K562 (cell line): ENCODE measurements at regions not wholly inside any gene's neighbourhood (a gene's known extent, or its start where the extent isn't known, plus 50 kb on each side); places are given as distances from the start of the nearest gene placed in this dataset.

ENCODE experiments used
- ATF7 ChIP-seq: fragments of 450-650 bp; IDR thresholded peaks from 2 replicates; pipeline ENCODE4 v1.7.1; 2014; ENCODE audit warnings: mild to moderate bottlenecking, moderate library complexity
- BRF1 ChIP-seq: IDR thresholded peaks from 3 replicates; pipeline ENCODE4 v1.6.1; 2011; ENCODE audit warnings: borderline replicate concordance, mild to moderate bottlenecking; ENCODE audit not compliant: insufficient read length; ENCODE audit errors: extremely low read depth
- CTCF ChIP-seq, 3 experiments: IDR thresholded peaks in 2 of 3; conservative IDR thresholded peaks in 1 of 3; 2 replicates each; pipeline ENCODE4 v1.5.1; 2011 to 2012; ENCODE audit warnings: low read length in 3 of 3, mild to moderate bottlenecking in 3 of 3, control low read depth in 2 of 3, improper control_type of control experiment in 1 of 3, inconsistent platforms in 1 of 3, low read depth in 1 of 3, mixed read lengths in 1 of 3, moderate library complexity in 1 of 3; ENCODE audit not compliant: insufficient read depth in 2 of 3
- DDX20 ChIP-seq: fragments of 450-650 bp; IDR thresholded peaks from 2 replicates; pipeline ENCODE4 v1.6.1; 2016; ENCODE audit warnings: missing genetic modification characterization, low read depth, mild to moderate bottlenecking, missing compliant biosample characterization, moderate library complexity
- E2F3 ChIP-seq: fragments of 250-450 bp; sonication (Bioruptor Pico); IDR thresholded peaks from 2 replicates; pipeline ENCODE4 v1.4.0; 2020; ENCODE audit warnings: mild to moderate bottlenecking
- EZH2 ChIP-seq: IDR thresholded peaks from 2 replicates; pipeline ENCODE4 v1.6.1; 2012; ENCODE audit warnings: low read depth, mild to moderate bottlenecking, inconsistent platforms, low read length, borderline replicate concordance
- HDAC2 ChIP-seq: fragments of 450-650 bp; IDR thresholded peaks from 2 replicates; pipeline ENCODE4 v1.6.1; 2016; ENCODE audit warnings: mild to moderate bottlenecking
- IRF9 ChIP-seq: fragments of 450-650 bp; IDR thresholded peaks from 2 replicates; pipeline ENCODE4 v1.6.1; 2016; ENCODE audit warnings: missing biosample characterization, missing genetic modification characterization
- POLR3G ChIP-seq: IDR thresholded peaks from 2 replicates; pipeline ENCODE4 v1.6.1; 2011; ENCODE audit not compliant: insufficient read length, insufficient replicate concordance; ENCODE audit errors: extremely low read depth
- SMAD3 ChIP-seq: fragments of 450-650 bp; formaldehyde crosslinking; conservative IDR thresholded peaks from 2 replicates; pipeline ENCODE4 v1.4.0; 2020; ENCODE audit warnings: mild to moderate bottlenecking
- TFE3 ChIP-seq: fragments of 450-650 bp; formaldehyde crosslinking; IDR thresholded peaks from 2 replicates; pipeline ENCODE4 v1.4.0; 2020; ENCODE audit warnings: mild to moderate bottlenecking, mixed read lengths
- TF ChIP-seq, protein P1 (sequence below): fragments of 250-450 bp; sonication (Bioruptor Pico); IDR thresholded peaks from 2 replicates; pipeline ENCODE4 v1.5.0; 2021; ENCODE audit warnings: mild to moderate bottlenecking, borderline replicate concordance
- TF ChIP-seq, protein P2 (sequence below): IDR thresholded peaks from 3 replicates; pipeline ENCODE4 v1.6.1; 2011; ENCODE audit warnings: borderline replicate concordance, mild to moderate bottlenecking; ENCODE audit not compliant: insufficient read length, insufficient read depth

GRCh38 chr5:36436306-36436705 is 134.6 kb upstream of the RANBP3L start:
- TF ChIP-seq TFE3 (CRISPR knock-in tag), result no peak
- TF ChIP-seq BRF1, result no peak
- TF ChIP-seq HDAC2, result no peak
- no peak for TF ChIP-seq ATF7
- TF ChIP-seq CTCF (IDR thresholded peaks at IDR 0.05 in 2 of 3, conservative IDR thresholded peaks at IDR 0.05 in 1 of 3; ENCODE audit: insufficient read depth in 2 of 3, low read depth in 1 of 3, low read length in 3 of 3), result no peak
- TF ChIP-seq, protein P1, sequence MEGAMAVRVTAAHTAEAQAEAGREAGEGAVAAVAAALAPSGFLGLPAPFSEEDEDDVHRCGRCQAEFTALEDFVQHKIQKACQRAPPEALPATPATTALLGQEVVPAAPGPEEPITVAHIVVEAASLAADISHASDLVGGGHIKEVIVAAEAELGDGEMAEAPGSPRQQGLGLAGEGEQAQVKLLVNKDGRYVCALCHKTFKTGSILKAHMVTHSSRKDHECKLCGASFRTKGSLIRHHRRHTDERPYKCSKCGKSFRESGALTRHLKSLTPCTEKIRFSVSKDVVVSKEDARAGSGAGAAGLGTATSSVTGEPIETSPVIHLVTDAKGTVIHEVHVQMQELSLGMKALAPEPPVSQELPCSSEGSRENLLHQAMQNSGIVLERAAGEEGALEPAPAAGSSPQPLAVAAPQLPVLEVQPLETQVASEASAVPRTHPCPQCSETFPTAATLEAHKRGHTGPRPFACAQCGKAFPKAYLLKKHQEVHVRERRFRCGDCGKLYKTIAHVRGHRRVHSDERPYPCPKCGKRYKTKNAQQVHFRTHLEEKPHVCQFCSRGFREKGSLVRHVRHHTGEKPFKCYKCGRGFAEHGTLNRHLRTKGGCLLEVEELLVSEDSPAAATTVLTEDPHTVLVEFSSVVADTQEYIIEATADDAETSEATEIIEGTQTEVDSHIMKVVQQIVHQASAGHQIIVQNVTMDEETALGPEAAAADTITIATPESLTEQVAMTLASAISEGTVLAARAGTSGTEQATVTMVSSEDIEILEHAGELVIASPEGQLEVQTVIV, result no peak
- TF ChIP-seq, protein P2, sequence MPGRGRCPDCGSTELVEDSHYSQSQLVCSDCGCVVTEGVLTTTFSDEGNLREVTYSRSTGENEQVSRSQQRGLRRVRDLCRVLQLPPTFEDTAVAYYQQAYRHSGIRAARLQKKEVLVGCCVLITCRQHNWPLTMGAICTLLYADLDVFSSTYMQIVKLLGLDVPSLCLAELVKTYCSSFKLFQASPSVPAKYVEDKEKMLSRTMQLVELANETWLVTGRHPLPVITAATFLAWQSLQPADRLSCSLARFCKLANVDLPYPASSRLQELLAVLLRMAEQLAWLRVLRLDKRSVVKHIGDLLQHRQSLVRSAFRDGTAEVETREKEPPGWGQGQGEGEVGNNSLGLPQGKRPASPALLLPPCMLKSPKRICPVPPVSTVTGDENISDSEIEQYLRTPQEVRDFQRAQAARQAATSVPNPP, result no peak
- no peak for TF ChIP-seq IRF9
- no peak for TF ChIP-seq SMAD3 (CRISPR knock-in tag)
- no peak for TF ChIP-seq POLR3G
- TF ChIP-seq DDX20 (tag), result no peak
- no peak for TF ChIP-seq EZH2
- no peak for TF ChIP-seq E2F3 (CRISPR knock-in tag)
